BLaER1 treated with 17β-estradiol and CSF1 and Interleukin-3, amounts not matched to agents 10 nM and 100 nM (cell line): ENCODE measurements at regions not wholly inside any gene's neighbourhood (a gene's known extent, or its start where the extent isn't known, plus 50 kb on each side); places are given as distances from the start of the nearest gene placed in this dataset.

Experiments used
- H3K27ac ChIP-seq, 11 experiments: shearing (Covaris generic); formaldehyde crosslinking; 2 replicates each; pipeline ENCODE4 v1.8.1; 2022
- H3K27me3 ChIP-seq, 11 experiments: shearing (Covaris generic); formaldehyde crosslinking; 2 replicates each; pipeline ENCODE4 v1.8.1; 2022
- H3K36me3 ChIP-seq, 11 experiments: shearing (Covaris generic); formaldehyde crosslinking; 2 replicates each; pipeline ENCODE4 v1.8.1; 2022
- H3K4me1 ChIP-seq, 10 experiments: shearing (Covaris generic); formaldehyde crosslinking; 2 replicates each; pipeline ENCODE4 v1.8.1; 2022
- H3K4me2 ChIP-seq, 11 experiments: shearing (Covaris generic); formaldehyde crosslinking; 2 replicates each; pipeline ENCODE4 v1.8.1; 2022
- H3K4me3 ChIP-seq, 10 experiments: shearing (Covaris generic); formaldehyde crosslinking; 2 replicates each; pipeline ENCODE4 v1.8.1; 2022
- H3K9ac ChIP-seq, 11 experiments: shearing (Covaris generic); formaldehyde crosslinking; 2 replicates each; pipeline ENCODE4 v1.8.1; 2022
- H3K9me3 ChIP-seq, 11 experiments: shearing (Covaris generic); formaldehyde crosslinking; replicated peaks in 1 of 11; 2 replicates each; pipeline ENCODE4 v1.8.1; 2022
- H4K20me1 ChIP-seq, 11 experiments: shearing (Covaris generic); formaldehyde crosslinking; 2 replicates each; pipeline ENCODE4 v1.8.1; 2022
- Cebpa-rat ChIP-seq, 11 experiments: shearing (Covaris generic); IDR thresholded peaks; 2 replicates each; pipeline ENCODE4 v1.8.1; 2022

- peak overlapping the region; percentile 38 to 86 (median 76) for H3K4me2 ChIP-seq
- peak overlapping the region in 5 of 11 experiments; percentile 17 to 85 (median 64); a peak in 8 of 22 replicates for H3K9ac ChIP-seq
- no peak overlapping the region for H3K4me3 ChIP-seq
- H3K27me3 ChIP-seq = no peaks in the 10 kb centered on the region
- peaks cover 0 to 4% (median 0%) of the 10 kb centered on the region in 11 experiments; a peak in 2 of 22 replicates for H3K36me3 ChIP-seq
- peaks cover 0 to 6% (median 0%) of the 10 kb centered on the region in 11 experiments; a peak in 5 of 22 replicates for H4K20me1 ChIP-seq
- peaks cover 41 to 69% (median 58%) of the 10 kb centered on the region in 10 experiments for H3K4me1 ChIP-seq
- no peak for TF ChIP-seq Cebpa-rat (IDR thresholded peaks at IDR 0.05)
- peaks cover 16 to 50% (median 23%) of the 10 kb centered on the region in 11 experiments for H3K9me3 ChIP-seq
- H3K27ac ChIP-seq = peak overlapping the region in 10 of 11 experiments; percentile 13 to 98 (median 88); a peak in 16 of 22 replicates
These were observed 52.8 kb downstream of the FAM43A start for GRCh38 chr3:194738254-194739093.

- H3K4me1 ChIP-seq = peaks cover 38 to 76% (median 63%) of the 10 kb centered on the region in 10 experiments
- peaks cover 0 to 4% (median 0%) of the 10 kb centered on the region in 11 experiments; a peak in 2 of 22 replicates for H3K36me3 ChIP-seq
- no peaks in the 10 kb centered on the region for H3K27me3 ChIP-seq
- H4K20me1 ChIP-seq = peaks cover 0 to 6% (median 0%) of the 10 kb centered on the region in 11 experiments; a peak in 5 of 22 replicates
- TF ChIP-seq Cebpa-rat (IDR thresholded peaks at IDR 0.05) = no peak
- no peak overlapping the region for H3K9ac ChIP-seq
- peak overlapping the region in 4 of 11 experiments; percentile 62 to 98 (median 94); a peak in 8 of 22 replicates for H3K27ac ChIP-seq
- H3K4me2 ChIP-seq = peak overlapping the region in 8 of 11 experiments; percentile 38 to 86 (median 72); a peak in 17 of 22 replicates
- H3K9me3 ChIP-seq = peaks cover 8 to 44% (median 14%) of the 10 kb centered on the region in 11 experiments
- no peak overlapping the region for H3K4me3 ChIP-seq
These were observed 54.0 kb downstream of the FAM43A start for GRCh38 chr3:194739498-194740284.

GRCh38 chr3:194740859-194741491 lies 55.3 kb downstream of the FAM43A start:
- Histone ChIP-seq H3K27me3 (no peaks in the 10 kb centered on the region), H3K27ac (0 out of 22 replicates have a peak overlapping the region, but pooled peaks of 2 of the 11 experiments have one; percentile 5 to 26), H3K36me3 (no peaks in the 10 kb centered on the region), H3K4me3 (no peak overlapping the region), H3K4me2 (peak overlapping the region in 10 of 11 experiments; percentile 4 to 76 (median 42); a peak in 19 of 22 replicates), H3K4me1 (peaks cover 44 to 84% (median 68%) of the 10 kb centered on the region in 10 experiments), H3K9ac (no peak overlapping the region), H4K20me1 (peaks cover 0 to 6% (median 0%) of the 10 kb centered on the region in 11 experiments; a peak in 5 of 22 replicates), H3K9me3 (peaks cover 0 to 36% (median under 1%) of the 10 kb centered on the region in 11 experiments; a peak in 12 of 22 replicates)
- no peak for TF ChIP-seq Cebpa-rat (IDR thresholded peaks at IDR 0.05)

- peaks cover 0 to 2% (median 0%) of the 10 kb centered on the region in 11 experiments; a peak in 5 of 22 replicates for H4K20me1 ChIP-seq
- no peak overlapping the region for H3K4me3 ChIP-seq
- TF ChIP-seq Cebpa-rat (IDR thresholded peaks at IDR 0.05) = no peak
- no peak overlapping the region for H3K27ac ChIP-seq
- peaks cover 0 to 28% (median 0%) of the 10 kb centered on the region in 11 experiments; a peak in 7 of 22 replicates for H3K9me3 ChIP-seq
- H3K4me2 ChIP-seq = peak overlapping the region in 6 of 11 experiments; percentile 2 to 76 (median 50); a peak in 7 of 22 replicates
- no peaks in the 10 kb centered on the region for H3K36me3 ChIP-seq
- H3K4me1 ChIP-seq = peaks cover 36 to 81% (median 63%) of the 10 kb centered on the region in 10 experiments
- H3K9ac ChIP-seq = no peak overlapping the region
- no peaks in the 10 kb centered on the region for H3K27me3 ChIP-seq
These were observed 56.2 kb downstream of the FAM43A start for GRCh38 chr3:194741916-194742315.

GRCh38 chr3:194744826-194745225 lies 59.1 kb downstream of the FAM43A start:
- Histone ChIP-seq H3K36me3 (no peaks in the 10 kb centered on the region), H3K27me3 (no peaks in the 10 kb centered on the region), H3K27ac (peak overlapping the region in 7 of 11 experiments; percentile 4 to 54 (median 39); a peak in 9 of 22 replicates)

GRCh38 chr3:194745422-194746184 lies 59.9 kb downstream of the FAM43A start:
- Histone ChIP-seq H3K9me3 (peaks cover 0 to 8% (median 0%) of the 10 kb centered on the region in 11 experiments; a peak in 4 of 22 replicates), H3K27ac (peak overlapping the region in 7 of 11 experiments; percentile 4 to 54 (median 39); a peak in 9 of 22 replicates), H3K36me3 (no peaks in the 10 kb centered on the region), H3K4me1 (peaks cover 11 to 53% (median 36%) of the 10 kb centered on the region in 10 experiments), H3K4me2 (peak overlapping the region; percentile 25 to 82 (median 61)), H3K27me3 (no peaks in the 10 kb centered on the region), H4K20me1 (no peaks in the 10 kb centered on the region), H3K4me3 (no peak overlapping the region), H3K9ac (peak overlapping the region in 1 of 11 experiments; percentile 3; a peak in 2 of 22 replicates)
- TF ChIP-seq Cebpa-rat (IDR thresholded peaks at IDR 0.05) = no peak

More at GRCh38 chr3:194744826-194745225, 59.1 kb downstream of the FAM43A start:
- no peaks in the 10 kb centered on the region for H4K20me1 ChIP-seq
- no peak overlapping the region for H3K4me3 ChIP-seq
- H3K9me3 ChIP-seq = peaks cover 0 to 8% (median 0%) of the 10 kb centered on the region in 11 experiments; a peak in 4 of 22 replicates
- H3K4me1 ChIP-seq = peaks cover 11 to 58% (median 39%) of the 10 kb centered on the region in 10 experiments
- peak overlapping the region; percentile 25 to 82 (median 61); a peak in 20 of 22 replicates for H3K4me2 ChIP-seq
- peak overlapping the region in 1 of 11 experiments; percentile 3; a peak in 2 of 22 replicates for H3K9ac ChIP-seq
- TF ChIP-seq Cebpa-rat (IDR thresholded peaks at IDR 0.05) = no peak

GRCh38 chr3:194748225-194748624 lies 62.5 kb downstream of the FAM43A start:
- Histone ChIP-seq H3K4me2 (no peak overlapping the region), H3K27me3 (no peaks in the 10 kb centered on the region), H3K4me3 (no peak overlapping the region)

More at GRCh38 chr3:194748225-194748624, 62.5 kb downstream of the FAM43A start:
- no peak overlapping the region for H3K27ac ChIP-seq
- no peak overlapping the region for H3K9ac ChIP-seq
- TF ChIP-seq Cebpa-rat (IDR thresholded peaks at IDR 0.05) = no peak
- H4K20me1 ChIP-seq = no peaks in the 10 kb centered on the region
- no peaks in the 10 kb centered on the region for H3K36me3 ChIP-seq
- peaks cover 0 to 8% (median 0%) of the 10 kb centered on the region in 11 experiments; a peak in 3 of 22 replicates for H3K9me3 ChIP-seq
- peaks cover 11 to 45% (median 21%) of the 10 kb centered on the region in 10 experiments for H3K4me1 ChIP-seq
